ENCODE measurements at regions not wholly inside any gene's neighbourhood (a gene's known extent, or its start where the extent isn't known, plus 50 kb on each side); places are given as distances from the start of the nearest gene placed in this dataset.

- H3K4me3 ChIP-seq (ENCODE audit: low read depth, low read length) = no peak overlapping the region
- TF ChIP-seq, protein P1, sequence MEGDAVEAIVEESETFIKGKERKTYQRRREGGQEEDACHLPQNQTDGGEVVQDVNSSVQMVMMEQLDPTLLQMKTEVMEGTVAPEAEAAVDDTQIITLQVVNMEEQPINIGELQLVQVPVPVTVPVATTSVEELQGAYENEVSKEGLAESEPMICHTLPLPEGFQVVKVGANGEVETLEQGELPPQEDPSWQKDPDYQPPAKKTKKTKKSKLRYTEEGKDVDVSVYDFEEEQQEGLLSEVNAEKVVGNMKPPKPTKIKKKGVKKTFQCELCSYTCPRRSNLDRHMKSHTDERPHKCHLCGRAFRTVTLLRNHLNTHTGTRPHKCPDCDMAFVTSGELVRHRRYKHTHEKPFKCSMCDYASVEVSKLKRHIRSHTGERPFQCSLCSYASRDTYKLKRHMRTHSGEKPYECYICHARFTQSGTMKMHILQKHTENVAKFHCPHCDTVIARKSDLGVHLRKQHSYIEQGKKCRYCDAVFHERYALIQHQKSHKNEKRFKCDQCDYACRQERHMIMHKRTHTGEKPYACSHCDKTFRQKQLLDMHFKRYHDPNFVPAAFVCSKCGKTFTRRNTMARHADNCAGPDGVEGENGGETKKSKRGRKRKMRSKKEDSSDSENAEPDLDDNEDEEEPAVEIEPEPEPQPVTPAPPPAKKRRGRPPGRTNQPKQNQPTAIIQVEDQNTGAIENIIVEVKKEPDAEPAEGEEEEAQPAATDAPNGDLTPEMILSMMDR (IDR thresholded peaks at IDR 0.05; ENCODE audit: insufficient read depth, low read length) = no peak
- DNase-seq (ENCODE audit: low read depth) = no peak
Measured at GRCh38 chr7:31462636-31463035, 51.3 kb upstream of the ITPRID1 start.

Data from fibroblast of the aortic adventitia (primary cell).